Breast epithelium (tissue), 3 donors: ENCODE measurements at regions not wholly inside any gene's neighbourhood (a gene's known extent, or its start where the extent isn't known, plus 50 kb on each side); places are given as distances from the start of the nearest gene placed in this dataset.

Experiments used
- POLR2A ChIP-seq: fragments of 450-650 bp; IDR thresholded peaks from one replicate; pipeline ENCODE4 v1.6.1; 2016; ENCODE audit warnings: antibody characterized with exemption, mild to moderate bottlenecking, moderate library complexity
- TF ChIP-seq, protein P1 (sequence below), 3 donors: fragments of 450-650 bp; IDR thresholded peaks; one replicate each; pipeline ENCODE4 v1.5.1; 2016 to 2017; ENCODE audit warnings: antibody characterized with exemption in 3 of 3, mild to moderate bottlenecking in 3 of 3, moderate library complexity in 3 of 3

- TF ChIP-seq, protein P1, sequence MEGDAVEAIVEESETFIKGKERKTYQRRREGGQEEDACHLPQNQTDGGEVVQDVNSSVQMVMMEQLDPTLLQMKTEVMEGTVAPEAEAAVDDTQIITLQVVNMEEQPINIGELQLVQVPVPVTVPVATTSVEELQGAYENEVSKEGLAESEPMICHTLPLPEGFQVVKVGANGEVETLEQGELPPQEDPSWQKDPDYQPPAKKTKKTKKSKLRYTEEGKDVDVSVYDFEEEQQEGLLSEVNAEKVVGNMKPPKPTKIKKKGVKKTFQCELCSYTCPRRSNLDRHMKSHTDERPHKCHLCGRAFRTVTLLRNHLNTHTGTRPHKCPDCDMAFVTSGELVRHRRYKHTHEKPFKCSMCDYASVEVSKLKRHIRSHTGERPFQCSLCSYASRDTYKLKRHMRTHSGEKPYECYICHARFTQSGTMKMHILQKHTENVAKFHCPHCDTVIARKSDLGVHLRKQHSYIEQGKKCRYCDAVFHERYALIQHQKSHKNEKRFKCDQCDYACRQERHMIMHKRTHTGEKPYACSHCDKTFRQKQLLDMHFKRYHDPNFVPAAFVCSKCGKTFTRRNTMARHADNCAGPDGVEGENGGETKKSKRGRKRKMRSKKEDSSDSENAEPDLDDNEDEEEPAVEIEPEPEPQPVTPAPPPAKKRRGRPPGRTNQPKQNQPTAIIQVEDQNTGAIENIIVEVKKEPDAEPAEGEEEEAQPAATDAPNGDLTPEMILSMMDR (IDR thresholded peaks at IDR 0.05), result no peak
- no peak for TF ChIP-seq POLR2A
These were observed 68.0 kb downstream of the CBLN4 start for GRCh38 chr20:55937283-55937682.
